PC-9 (cell line): ENCODE measurements at regions not wholly inside any gene's neighbourhood (a gene's known extent, or its start where the extent isn't known, plus 50 kb on each side); places are given as distances from the start of the nearest gene placed in this dataset.
"Not testable (repeated sequence)": the region's sequence is repeated elsewhere in the genome, so short reads cannot be mapped to it uniquely, and the experiment has no call there.

Source experiments
- BruUV-seq: library from RNA; stranded (reverse); fragments of 400-500 nt; replicated peaks from 2 replicates; lab custom pipeline; 2021; lab: Mats Ljungman, UMichigan
- CTCF ChIA-PET: fragments of 300-600 bp; sonication (Branson Sonifier 250); formaldehyde crosslinking; loops from one replicate; lab custom pipeline; 2022; ENCODE audit warnings: antibody characterized with exemption; lab: Charles Lee
- POLR2A ChIA-PET: fragments of 300-600 bp; sonication (Branson Sonifier 250); formaldehyde crosslinking; loops from one replicate; lab custom pipeline; 2022; ENCODE audit warnings: antibody characterized with exemption; ENCODE audit not compliant: unreplicated experiment; lab: Charles Lee
- DNase-seq, 2 experiments: peaks; one replicate each; pipeline versions ENCODE4 v3.0.0 to v3.0.0-alpha.2; 2015 to 2022; ENCODE audit warnings: mixed read lengths in 1 of 2
- H2AFZ ChIP-seq: fragments of 200-600 bp; sonication (generic); 2 replicates; pipeline ENCODE4 v1.8.1; 2017; ENCODE audit warnings: antibody characterized with exemption
- H3F3A ChIP-seq: fragments of 200-600 bp; sonication (generic); 2 replicates; pipeline ENCODE4 v1.8.1; 2017; ENCODE audit warnings: antibody characterized with exemption, mild to moderate bottlenecking, low read depth; ENCODE audit not compliant: insufficient read depth
- H3K27ac ChIP-seq: fragments of 200-600 bp; sonication (generic); 2 replicates; pipeline ENCODE4 v1.6.1; 2016; ENCODE audit warnings: mixed run types
- H3K27me3 ChIP-seq: fragments of 200-600 bp; sonication (generic); 2 replicates; pipeline ENCODE4 v1.6.1; 2016; ENCODE audit warnings: low read depth, mixed run types; ENCODE audit not compliant: insufficient read depth
- H3K36me3 ChIP-seq: fragments of 200-600 bp; sonication (generic); 2 replicates; pipeline ENCODE4 v1.6.1; 2016; ENCODE audit warnings: low read depth, mixed run types
- H3K4me1 ChIP-seq: fragments of 200-600 bp; sonication (generic); replicated peaks from 2 replicates; pipeline ENCODE4 v1.6.1; 2016; ENCODE audit warnings: mixed run types; ENCODE audit not compliant: insufficient read depth
- H3K4me2 ChIP-seq: fragments of 200-600 bp; sonication (generic); 2 replicates; pipeline ENCODE4 v1.6.1; 2017; ENCODE audit warnings: mixed run types
- H3K4me3 ChIP-seq: fragments of 200-600 bp; sonication (generic); 2 replicates; pipeline ENCODE4 v1.6.1; 2016; ENCODE audit warnings: mixed run types
- H3K79me2 ChIP-seq: fragments of 200-600 bp; sonication (generic); 2 replicates; pipeline ENCODE4 v1.6.1; 2017; ENCODE audit warnings: low read depth, mixed run types
- H3K9me2 ChIP-seq: fragments of 200-600 bp; sonication (generic); 2 replicates; pipeline ENCODE4 v1.8.1; 2017; ENCODE audit warnings: mild to moderate bottlenecking; ENCODE audit not compliant: insufficient read depth
- H3K9me3 ChIP-seq: fragments of 200-600 bp; sonication (generic); 2 replicates; pipeline ENCODE4 v1.8.1; 2016; ENCODE audit warnings: low read depth; ENCODE audit not compliant: insufficient read depth
- H4K20me1 ChIP-seq: fragments of 200-600 bp; sonication (generic); 2 replicates; pipeline ENCODE4 v1.8.1; 2017; ENCODE audit not compliant: insufficient read depth
- EZH2 ChIP-seq: fragments of 200-600 bp; sonication (generic); IDR thresholded peaks from 2 replicates; pipeline ENCODE4 v1.8.0; 2017; ENCODE audit warnings: antibody characterized with exemption, low read depth
- intact Hi-C: fragments of 100-400 bp; cut with micrococcal nuclease; formaldehyde crosslinking; loops from one replicate; pipeline ENCODE4 v1.10.0; 2022; ENCODE audit not compliant: unreplicated experiment
- TF ChIP-seq, protein P1 (sequence below): fragments of 200-600 bp; sonication (generic); conservative IDR thresholded peaks from 2 replicates; pipeline ENCODE4 v1.6.1; 2017; ENCODE audit warnings: mixed run types, antibody characterized with exemption, mild to moderate bottlenecking, moderate library complexity

DNA sequence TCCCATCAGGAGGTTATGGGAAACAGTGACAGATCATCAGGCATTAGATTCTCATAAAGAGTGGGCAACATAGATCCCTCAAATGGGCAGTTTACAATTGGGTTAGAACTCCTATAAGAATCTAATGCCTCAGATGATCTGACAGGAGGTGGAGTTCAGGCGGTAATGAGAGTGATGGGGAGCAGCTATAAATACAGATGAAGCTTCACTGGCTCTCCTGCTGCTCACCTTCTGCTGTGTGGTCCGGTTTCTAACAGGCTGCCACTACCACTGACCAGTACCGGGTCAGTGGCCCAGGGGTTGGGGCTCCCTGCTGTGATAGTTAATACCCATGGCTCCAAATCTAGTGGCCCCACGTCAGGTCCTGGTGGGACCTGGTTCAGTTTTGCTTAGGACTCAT is 135.7 kb downstream of the OR2B2 start:
- intact Hi-C loops: no loop called here
- H3K27ac ChIP-seq: no peak overlapping the region
- no peaks in the 10 kb centered on the region for H3K27me3 ChIP-seq
- CTCF ChIA-PET: no interaction called here
- peaks cover 6% of the 10 kb centered on the region for H3K4me1 ChIP-seq
- H4K20me1 ChIP-seq: no peaks in the 10 kb centered on the region
- POLR2A ChIA-PET: no interaction called here
- no peaks in the 10 kb centered on the region for H3K9me3 ChIP-seq
- TF ChIP-seq EZH2: no peak
- TF ChIP-seq, protein P1, sequence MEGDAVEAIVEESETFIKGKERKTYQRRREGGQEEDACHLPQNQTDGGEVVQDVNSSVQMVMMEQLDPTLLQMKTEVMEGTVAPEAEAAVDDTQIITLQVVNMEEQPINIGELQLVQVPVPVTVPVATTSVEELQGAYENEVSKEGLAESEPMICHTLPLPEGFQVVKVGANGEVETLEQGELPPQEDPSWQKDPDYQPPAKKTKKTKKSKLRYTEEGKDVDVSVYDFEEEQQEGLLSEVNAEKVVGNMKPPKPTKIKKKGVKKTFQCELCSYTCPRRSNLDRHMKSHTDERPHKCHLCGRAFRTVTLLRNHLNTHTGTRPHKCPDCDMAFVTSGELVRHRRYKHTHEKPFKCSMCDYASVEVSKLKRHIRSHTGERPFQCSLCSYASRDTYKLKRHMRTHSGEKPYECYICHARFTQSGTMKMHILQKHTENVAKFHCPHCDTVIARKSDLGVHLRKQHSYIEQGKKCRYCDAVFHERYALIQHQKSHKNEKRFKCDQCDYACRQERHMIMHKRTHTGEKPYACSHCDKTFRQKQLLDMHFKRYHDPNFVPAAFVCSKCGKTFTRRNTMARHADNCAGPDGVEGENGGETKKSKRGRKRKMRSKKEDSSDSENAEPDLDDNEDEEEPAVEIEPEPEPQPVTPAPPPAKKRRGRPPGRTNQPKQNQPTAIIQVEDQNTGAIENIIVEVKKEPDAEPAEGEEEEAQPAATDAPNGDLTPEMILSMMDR: no peak
- peak overlapping the region; percentile 73 for H3K4me2 ChIP-seq
- BruUV-seq: no TSS peak
- H3K36me3 ChIP-seq: no peaks in the 10 kb centered on the region
- no peak for DNase-seq
- no peak overlapping the region; the same call in 1 of the 2 replicates for H3K4me3 ChIP-seq
- no peaks in the 10 kb centered on the region for H3K79me2 ChIP-seq
- no peaks in the 10 kb centered on the region for H3K9me2 ChIP-seq
- no peak overlapping the region for H2AFZ ChIP-seq
- 0 out of 2 replicates have a peak, but pooled peaks cover 4% of the 10 kb centered on the region for H3F3A ChIP-seq

DNA sequence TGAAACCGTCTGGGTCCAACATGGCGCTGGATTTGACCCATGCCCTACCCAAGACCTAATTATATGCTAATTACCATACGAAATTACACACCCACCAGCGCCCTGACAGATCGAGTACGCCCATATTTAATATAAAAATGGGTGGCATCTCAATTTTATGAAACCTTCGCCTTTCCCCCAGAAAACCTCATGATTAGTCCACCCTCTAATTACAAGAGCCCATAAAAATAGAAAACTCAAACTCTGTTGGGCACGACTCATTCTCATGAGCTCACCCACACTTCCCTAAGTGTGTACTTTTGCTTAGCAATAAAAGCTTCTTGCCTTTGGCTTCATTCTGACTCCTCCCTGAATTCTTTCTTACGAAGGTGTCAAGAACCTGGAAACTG is 136.4 kb downstream of the OR2B2 start:
- TF ChIP-seq, protein P1: no peak
- TF ChIP-seq EZH2: no peak
- H3K4me1 ChIP-seq: peaks cover 6% of the 10 kb centered on the region
- ChIA-PET POLR2A (interaction anchor here (0.7 kb wide), 1 partner anchor 1222 kb away, joined by 5 read pairs; no protein-coding TSS in a partner anchor), CTCF (no interaction called here)
- no peak for DNase-seq
- BruUV-seq: no TSS peak
- no peak overlapping the region for H2AFZ ChIP-seq
- no peak overlapping the region for H3K4me3 ChIP-seq
- H3K9me3 ChIP-seq: no peaks in the 10 kb centered on the region
- no peaks in the 10 kb centered on the region for H4K20me1 ChIP-seq
- H3K27me3 ChIP-seq: no peaks in the 10 kb centered on the region
- H3K36me3 ChIP-seq: no peaks in the 10 kb centered on the region
- intact Hi-C loops: no loop called here
- no peaks in the 10 kb centered on the region for H3K79me2 ChIP-seq
- peak overlapping the region; percentile 73; the same call in 1 of the 2 replicates for H3K4me2 ChIP-seq
- no peak overlapping the region for H3K27ac ChIP-seq
- no peaks in the 10 kb centered on the region for H3K9me2 ChIP-seq
- 0 out of 2 replicates have a peak, but pooled peaks cover 4% of the 10 kb centered on the region for H3F3A ChIP-seq

DNA sequence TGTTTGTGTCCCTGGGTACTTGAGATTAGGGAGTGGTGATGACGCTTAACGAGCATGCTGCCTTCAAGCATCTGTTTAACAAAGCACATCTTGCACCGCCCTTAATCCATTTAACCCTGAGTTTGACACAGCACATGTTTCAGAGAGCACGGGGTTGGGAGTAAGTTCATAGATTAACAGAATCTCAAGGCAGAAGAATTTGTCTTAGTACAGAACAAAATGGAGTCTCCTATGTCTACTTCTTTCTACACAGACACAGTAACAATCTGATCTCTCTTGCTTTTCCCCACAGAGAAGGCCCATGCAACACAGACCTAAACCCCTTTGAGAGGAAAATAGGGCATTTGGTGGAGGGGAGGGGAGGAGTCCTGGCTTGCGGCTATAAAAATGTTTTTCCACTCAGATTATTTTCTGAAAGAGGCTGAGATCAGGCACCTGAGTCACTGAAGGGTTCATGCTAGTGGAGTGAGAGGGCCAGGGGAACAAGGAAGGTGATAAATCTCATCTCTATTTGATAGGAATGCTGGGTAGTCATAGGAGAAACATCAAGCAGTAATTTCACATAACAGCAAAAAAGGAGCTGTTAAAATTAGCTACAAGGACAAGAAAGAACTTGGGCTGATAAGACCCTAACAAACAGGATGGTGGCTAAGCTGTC is 136.9 kb downstream of the OR2B2 start:
- H3F3A ChIP-seq, CTCF ChIA-PET, H4K20me1 ChIP-seq, H2AFZ ChIP-seq, H3K9me3 ChIP-seq, H3K79me2 ChIP-seq, H3K4me3 ChIP-seq, intact Hi-C loops, H3K27ac ChIP-seq, H3K9me2 ChIP-seq, DNase-seq, H3K27me3 ChIP-seq, H3K4me1 ChIP-seq, H3K36me3 ChIP-seq, BruUV-seq: not testable (repeated sequence)
- POLR2A ChIA-PET: interaction anchor here (0.7 kb wide), 1 partner anchor 1221 kb away, joined by 5 read pairs; no protein-coding TSS in a partner anchor
- H3K4me2 ChIP-seq: 0 out of 2 replicates have a peak overlapping the region, but pooled peaks have one; percentile 73

- H4K20me1 ChIP-seq, H3K27ac ChIP-seq, H3K79me2 ChIP-seq, H3K4me1 ChIP-seq, BruUV-seq, POLR2A ChIA-PET, H3K4me3 ChIP-seq, H3K36me3 ChIP-seq, H2AFZ ChIP-seq, DNase-seq, H3K9me3 ChIP-seq, H3K27me3 ChIP-seq, H3K9me2 ChIP-seq, CTCF ChIA-PET, H3F3A ChIP-seq, H3K4me2 ChIP-seq, intact Hi-C loops: not testable (repeated sequence)
Measured at GRCh38 chr6:27774264-27774600, 138.0 kb downstream of the OR2B2 start.

DNA sequence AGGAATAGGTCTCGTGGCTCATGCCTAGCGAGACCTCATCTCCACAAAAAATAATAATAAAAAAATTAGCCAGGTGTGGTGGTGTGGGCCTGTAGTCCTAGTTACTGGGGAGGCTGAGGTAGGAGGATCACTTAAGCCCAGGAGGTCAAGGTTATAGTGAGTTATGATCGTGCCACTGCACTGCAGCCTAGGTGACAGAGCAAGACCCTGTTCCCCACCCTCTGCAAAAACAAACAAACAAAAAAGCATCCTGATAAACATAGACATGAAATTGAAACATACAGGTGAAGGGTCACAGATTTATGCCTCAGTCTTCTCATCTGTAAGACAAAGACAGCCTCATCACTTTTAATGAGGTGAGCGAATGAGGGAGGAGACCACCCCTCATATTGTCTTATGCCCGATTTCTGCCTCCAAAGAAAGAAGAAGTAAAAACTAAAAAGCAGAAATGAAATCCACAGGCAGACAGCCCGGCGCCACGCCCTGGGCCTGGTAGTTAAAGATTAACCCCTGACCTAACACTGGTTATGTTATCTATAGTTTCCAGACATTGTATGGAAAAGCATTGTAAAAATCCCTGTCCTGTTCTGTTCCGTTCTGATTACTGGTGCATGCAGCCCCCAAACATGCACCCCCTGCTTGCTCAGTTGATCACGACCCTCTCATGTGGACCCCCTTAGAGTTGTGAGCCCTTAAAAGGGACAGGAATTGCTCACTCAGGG is 138.5 kb downstream of the OR2B2 start:
- H3K79me2 ChIP-seq, BruUV-seq, H2AFZ ChIP-seq, H3K4me1 ChIP-seq, H4K20me1 ChIP-seq, intact Hi-C loops, H3K9me2 ChIP-seq, H3F3A ChIP-seq, H3K4me3 ChIP-seq, H3K27ac ChIP-seq, DNase-seq, H3K36me3 ChIP-seq, H3K9me3 ChIP-seq, H3K27me3 ChIP-seq, POLR2A ChIA-PET, H3K4me2 ChIP-seq: not testable (repeated sequence)
- CTCF ChIA-PET: interaction anchor here (1.9 kb wide), 1 partner anchor 14 kb away, joined by 9 read pairs; no protein-coding TSS in a partner anchor
